WTC11 (cell line): ENCODE measurements at regions not wholly inside any gene's neighbourhood (a gene's known extent, or its start where the extent isn't known, plus 50 kb on each side); places are given as distances from the start of the nearest gene placed in this dataset.

Source experiments
- ATAC-seq: fragments of 200-7000 bp; cut with Tn5 transposase; 2 replicates; pipeline ENCODE4 v1.10.0; 2021; ENCODE audit warnings: mild to moderate bottlenecking, moderate library complexity
- CTCF ChIA-PET: fragments of 300-600 bp; sonication (Branson Sonifier 250); formaldehyde crosslinking; loops from one replicate; lab custom pipeline; 2021; ENCODE audit warnings: antibody characterized with exemption; lab: Charles Lee
- POLR2A ChIA-PET: fragments of 350-600 bp; sonication (Branson Sonifier 250); formaldehyde crosslinking; loops from one replicate; lab custom pipeline; 2021; ENCODE audit warnings: antibody characterized with exemption; lab: Charles Lee
- DNase-seq: peaks from one replicate; pipeline ENCODE4 v3.0.0; 2021; ENCODE audit warnings: low spot score
- H3K27ac Mint-ChIP-seq: 2 replicates; pipeline ENCODE4 v1.8.0; 2021; ENCODE audit warnings: mixed read lengths
- H3K27me3 Mint-ChIP-seq: 2 replicates; pipeline ENCODE4 v1.8.0; 2021; ENCODE audit warnings: low read depth, mild to moderate bottlenecking, moderate library complexity, mixed read lengths
- H3K36me3 Mint-ChIP-seq: 2 replicates; pipeline ENCODE4 v1.8.0; 2021; ENCODE audit warnings: mixed read lengths
- H3K4me1 Mint-ChIP-seq: 2 replicates; pipeline ENCODE4 v1.8.0; 2022; ENCODE audit warnings: mixed read lengths
- H3K4me3 Mint-ChIP-seq: 2 replicates; pipeline ENCODE4 v1.8.0; 2021; ENCODE audit warnings: mild to moderate bottlenecking, moderate library complexity, mixed read lengths
- H3K9me3 Mint-ChIP-seq: 2 replicates; pipeline ENCODE4 v1.8.0; 2021; ENCODE audit warnings: mixed read lengths
- AR ChIP-seq: fragments of 250-450 bp; sonication (Bioruptor Pico); IDR thresholded peaks from 2 replicates; pipeline ENCODE4 v1.9.0; 2021; ENCODE audit warnings: mild to moderate bottlenecking
- CDX4 ChIP-seq: fragments of 250-450 bp; sonication (Bioruptor Pico); IDR thresholded peaks from 2 replicates; pipeline ENCODE4 v1.9.0; 2021; ENCODE audit warnings: moderate library complexity, mild to moderate bottlenecking, inconsistent platforms, borderline replicate concordance
- CREM ChIP-seq: sonication (generic); formaldehyde crosslinking; IDR thresholded peaks from 2 replicates; pipeline ENCODE4 v1.8.1; 2022; ENCODE audit warnings: mild to moderate bottlenecking, missing genetic modification reagents, moderate library complexity
- E2F1 ChIP-seq: sonication (generic); formaldehyde crosslinking; IDR thresholded peaks from 2 replicates; pipeline ENCODE4 v1.8.0; 2022; ENCODE audit warnings: mild to moderate bottlenecking, missing genetic modification reagents
- ERG ChIP-seq: fragments of 250-450 bp; sonication (Bioruptor Pico); IDR thresholded peaks from 2 replicates; pipeline ENCODE4 v1.8.0; 2021; ENCODE audit warnings: mild to moderate bottlenecking
- FOXJ3 ChIP-seq: sonication (generic); formaldehyde crosslinking; IDR thresholded peaks from 2 replicates; pipeline ENCODE4 v1.9.0; 2021; ENCODE audit warnings: missing genetic modification reagents, mild to moderate bottlenecking, borderline replicate concordance
- GRHL2 ChIP-seq: fragments of 250-450 bp; sonication (Bioruptor Pico); IDR thresholded peaks from 2 replicates; pipeline ENCODE4 v1.8.0; 2022; ENCODE audit warnings: mild to moderate bottlenecking, moderate library complexity; ENCODE audit not compliant: insufficient replicate concordance, severe bottlenecking
- JUN ChIP-seq: sonication (generic); formaldehyde crosslinking; IDR thresholded peaks from 2 replicates; pipeline ENCODE4 v1.8.0; 2023; ENCODE audit warnings: mild to moderate bottlenecking, missing genetic modification reagents
- MAX ChIP-seq: sonication (generic); formaldehyde crosslinking; IDR thresholded peaks from 2 replicates; pipeline ENCODE4 v1.8.0; 2022; ENCODE audit warnings: mild to moderate bottlenecking, missing genetic modification reagents
- RELA ChIP-seq: sonication (generic); formaldehyde crosslinking; IDR thresholded peaks from 2 replicates; pipeline ENCODE4 v1.8.1; 2022; ENCODE audit warnings: missing genetic modification reagents, mild to moderate bottlenecking, borderline replicate concordance
- RORB ChIP-seq: fragments of 250-450 bp; sonication (Bioruptor Pico); IDR thresholded peaks from 2 replicates; pipeline ENCODE4 v1.9.0; 2021; ENCODE audit warnings: mild to moderate bottlenecking
- SOX15 ChIP-seq: fragments of 250-450 bp; sonication (Bioruptor Pico); IDR thresholded peaks from 2 replicates; pipeline ENCODE4 v1.9.0; 2021; ENCODE audit warnings: mild to moderate bottlenecking
- TCF7 ChIP-seq: sonication (generic); formaldehyde crosslinking; IDR thresholded peaks from 2 replicates; pipeline ENCODE4 v1.8.0; 2022; ENCODE audit warnings: mild to moderate bottlenecking, low read depth, missing genetic modification reagents, moderate library complexity
- ZBTB21 ChIP-seq: sonication (generic); formaldehyde crosslinking; IDR thresholded peaks from 2 replicates; pipeline ENCODE4 v1.8.1; 2023; ENCODE audit warnings: mild to moderate bottlenecking, missing genetic modification reagents, borderline replicate concordance
- ZNF219 ChIP-seq: sonication (generic); formaldehyde crosslinking; IDR thresholded peaks from 2 replicates; pipeline ENCODE4 v1.8.0; 2023; ENCODE audit warnings: missing genetic modification reagents, mild to moderate bottlenecking, borderline replicate concordance
- ZNF423 ChIP-seq: fragments of 250-450 bp; sonication (Bioruptor Pico); IDR thresholded peaks from 2 replicates; pipeline ENCODE4 v2.1.2; 2022; ENCODE audit warnings: mild to moderate bottlenecking, moderate library complexity
- ZNF532 ChIP-seq: fragments of 250-450 bp; sonication (Bioruptor Pico); IDR thresholded peaks from 2 replicates; pipeline ENCODE4 v1.9.0; 2021; ENCODE audit warnings: mild to moderate bottlenecking, borderline replicate concordance
- ZNF671 ChIP-seq: fragments of 250-450 bp; sonication (Bioruptor Pico); IDR thresholded peaks from 2 replicates; pipeline ENCODE4 v1.8.0; 2021; ENCODE audit warnings: mild to moderate bottlenecking

- TF ChIP-seq ERG (no peak), ZBTB21 (CRISPR knock-in tag) (no peak), RELA (CRISPR knock-in tag) (no peak), FOXJ3 (no peak), ZNF219 (no peak), AR (no peak), ZNF671 (CRISPR knock-in tag) (no peak), ZNF532 (CRISPR knock-in tag) (no peak)
- TF ChIP-seq, all 79 proteins: peak for 0
These were observed 107.6 kb downstream of the CCDC34 start (continued) for GRCh38 chr11:27255447-27255828.

- H3K4me3 Mint-ChIP-seq: no peak overlapping the region
- ChIA-PET POLR2A (no interaction called here), CTCF (no interaction called here)
- DNase-seq (no peak), ATAC-seq (no peak)
- peaks cover 20% of the 10 kb centered on the region for H3K9me3 Mint-ChIP-seq
- peaks cover 2% of the 10 kb centered on the region; the same call in 1 of the 2 replicates for H3K36me3 Mint-ChIP-seq
- no peak overlapping the region for H3K27ac Mint-ChIP-seq
- H3K27me3 Mint-ChIP-seq: no peaks in the 10 kb centered on the region
- no peaks in the 10 kb centered on the region for H3K4me1 Mint-ChIP-seq
- TF ChIP-seq CDX4 (CRISPR knock-in tag) (no peak), CREM (CRISPR knock-in tag) (no peak), GRHL2 (CRISPR knock-in tag) (no peak), E2F1 (no peak), TCF7 (CRISPR knock-in tag) (no peak), ZNF532 (CRISPR knock-in tag) (no peak), MAX (CRISPR knock-in tag) (no peak), ZNF423 (CRISPR knock-in tag) (no peak), SOX15 (CRISPR knock-in tag) (no peak), JUN (CRISPR knock-in tag) (no peak), RORB (CRISPR knock-in tag) (no peak)
These were observed 108.1 kb downstream of the CCDC34 start for GRCh38 chr11:27254744-27255446.
